NCI-H2196 treated with DMSO at 0.1 percent for 48 hours (cell line): ENCODE measurements at regions not wholly inside any gene's neighbourhood (a gene's known extent, or its start where the extent isn't known, plus 50 kb on each side); places are given as distances from the start of the nearest gene placed in this dataset.

Source experiments
- DNase-seq: peaks from one replicate; lab custom pipeline; 2025; ENCODE audit not compliant: unreplicated experiment; lab: John Stamatoyannopoulos, UW

DNA sequence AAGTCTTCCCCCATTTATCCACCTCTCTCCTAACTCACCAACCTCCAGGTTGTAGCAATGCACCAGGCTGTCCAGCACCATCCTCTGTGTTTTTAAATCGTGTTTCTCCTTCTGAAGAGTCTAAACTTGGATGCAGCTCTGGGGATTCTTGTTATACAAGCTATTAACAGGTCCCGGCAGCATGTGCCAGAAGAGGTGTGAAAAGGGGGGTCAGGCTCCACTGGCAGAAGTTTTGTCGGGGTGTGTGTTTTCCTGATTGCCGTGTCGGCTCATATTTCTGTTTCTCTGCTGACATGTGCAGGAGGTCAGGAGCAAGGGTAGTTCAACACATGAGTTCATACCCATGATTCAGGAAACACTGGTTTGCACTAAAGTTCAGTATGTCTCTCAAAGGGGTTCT is 658.6 kb upstream of the CAMK1G start:
- no peak for DNase-seq

DNA sequence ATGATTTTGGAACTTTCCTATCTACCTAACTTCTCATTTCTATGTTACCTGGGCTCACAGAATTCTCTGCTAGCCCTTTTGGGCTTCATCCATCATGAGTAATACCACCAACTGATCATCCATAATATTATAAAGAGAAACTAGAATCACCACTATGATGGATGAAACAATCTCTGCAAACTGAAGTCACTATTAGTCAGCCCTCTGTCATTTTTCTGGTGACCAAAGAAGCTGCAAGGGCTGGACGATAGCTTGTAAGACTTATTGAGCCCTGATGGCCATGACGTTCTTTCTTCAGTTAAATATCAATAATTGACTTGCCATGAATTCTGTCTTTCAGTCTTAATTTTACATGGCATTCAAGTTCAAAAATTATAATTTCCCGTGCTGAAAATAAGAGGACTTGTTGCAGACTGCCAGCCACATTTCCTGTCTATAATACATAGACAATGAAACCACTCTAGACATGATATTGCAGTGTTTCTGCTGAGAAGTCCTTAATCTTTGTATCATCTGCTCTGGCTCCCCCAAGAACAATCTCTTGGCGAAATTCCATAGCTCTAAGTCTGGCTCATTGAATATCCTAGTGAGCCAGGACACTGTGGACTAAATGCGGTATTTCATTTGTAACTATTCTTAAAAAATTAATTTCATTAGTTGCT is 655.0 kb upstream of the CAMK1G start:
- no peak for DNase-seq

DNA sequence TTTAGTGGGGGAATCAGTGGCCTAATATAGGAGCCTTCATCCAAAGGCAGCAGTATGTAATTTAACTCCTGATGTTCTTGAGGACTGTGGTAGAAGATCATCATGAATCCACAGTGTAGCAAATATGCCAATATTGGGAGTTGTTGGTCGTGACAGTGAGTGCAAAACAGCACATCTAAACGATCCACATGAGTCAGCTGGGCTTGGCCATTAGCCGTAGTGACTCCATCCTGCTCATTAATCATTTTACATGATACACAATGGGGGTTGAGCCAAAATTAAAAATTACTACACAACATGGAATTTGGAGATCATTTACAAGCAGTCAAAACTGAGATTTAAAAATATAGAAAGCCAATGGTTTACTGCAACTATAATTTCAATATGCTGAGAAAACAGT is 653.9 kb upstream of the CAMK1G start:
- DNase-seq: no peak

DNA sequence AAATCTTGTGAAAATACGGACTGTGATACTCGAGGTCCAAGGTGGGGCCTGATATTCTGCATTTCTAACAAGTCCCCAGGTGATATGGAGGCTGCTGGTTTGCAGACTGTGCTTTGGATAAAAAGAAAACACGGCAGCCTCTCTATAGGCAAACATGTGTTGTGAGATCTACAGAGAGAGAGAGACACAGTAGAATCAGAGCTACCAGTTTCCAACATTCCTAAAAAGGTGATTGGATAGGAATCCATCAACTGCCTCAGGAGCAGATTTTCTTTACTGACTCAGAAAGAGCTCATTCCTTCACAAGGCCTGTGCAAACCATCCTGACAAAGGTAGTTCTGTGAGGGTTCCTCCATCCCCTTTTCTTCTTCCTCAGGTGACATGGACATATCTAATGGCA is 651.6 kb upstream of the CAMK1G start:
- no peak for DNase-seq

DNA sequence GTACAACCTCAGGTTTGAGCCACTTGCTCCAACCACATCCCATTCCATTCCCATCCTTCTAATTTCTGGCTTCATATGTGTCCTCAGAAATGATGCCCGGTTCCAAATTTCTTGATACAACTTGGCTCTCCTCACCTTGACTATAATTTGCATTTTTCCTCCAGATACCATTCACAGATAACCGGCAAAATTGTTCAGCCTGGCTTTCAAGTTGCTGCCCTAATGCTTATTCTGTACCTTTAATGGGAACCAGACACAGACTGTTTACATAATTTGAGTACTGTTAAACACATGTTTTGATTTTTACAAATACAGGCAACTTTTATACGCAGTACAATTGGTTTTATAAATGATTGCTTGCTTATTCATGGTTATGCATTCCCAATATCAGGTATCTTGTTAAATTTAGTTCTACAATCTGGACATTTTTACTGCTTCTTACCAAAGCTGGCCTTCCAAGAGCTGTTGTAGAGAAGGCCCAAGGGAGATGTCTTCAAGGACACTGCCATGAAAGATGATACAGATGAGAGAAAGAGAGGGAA is 649.5 kb upstream of the CAMK1G start:
- no peak for DNase-seq

DNA sequence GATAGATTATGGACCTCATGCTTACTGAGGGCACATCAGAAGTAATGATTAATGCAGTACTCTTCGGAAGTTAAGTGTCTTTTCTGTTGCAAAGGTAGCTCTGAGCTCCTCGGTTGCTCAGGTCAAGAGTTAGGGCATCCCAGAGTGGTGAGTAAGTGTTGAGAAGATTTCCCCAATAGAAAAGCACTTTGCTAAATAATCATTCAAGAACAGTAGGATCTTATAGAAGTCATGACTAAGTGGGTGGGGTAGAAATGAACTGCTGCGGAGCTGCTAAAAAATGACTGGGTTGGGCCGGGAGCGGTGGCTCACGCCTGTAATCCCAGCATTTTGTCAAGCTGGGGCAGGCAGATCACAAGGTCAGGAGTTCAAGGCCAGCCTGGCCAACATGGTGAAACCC is 648.6 kb upstream of the CAMK1G start:
- DNase-seq: no peak

DNA sequence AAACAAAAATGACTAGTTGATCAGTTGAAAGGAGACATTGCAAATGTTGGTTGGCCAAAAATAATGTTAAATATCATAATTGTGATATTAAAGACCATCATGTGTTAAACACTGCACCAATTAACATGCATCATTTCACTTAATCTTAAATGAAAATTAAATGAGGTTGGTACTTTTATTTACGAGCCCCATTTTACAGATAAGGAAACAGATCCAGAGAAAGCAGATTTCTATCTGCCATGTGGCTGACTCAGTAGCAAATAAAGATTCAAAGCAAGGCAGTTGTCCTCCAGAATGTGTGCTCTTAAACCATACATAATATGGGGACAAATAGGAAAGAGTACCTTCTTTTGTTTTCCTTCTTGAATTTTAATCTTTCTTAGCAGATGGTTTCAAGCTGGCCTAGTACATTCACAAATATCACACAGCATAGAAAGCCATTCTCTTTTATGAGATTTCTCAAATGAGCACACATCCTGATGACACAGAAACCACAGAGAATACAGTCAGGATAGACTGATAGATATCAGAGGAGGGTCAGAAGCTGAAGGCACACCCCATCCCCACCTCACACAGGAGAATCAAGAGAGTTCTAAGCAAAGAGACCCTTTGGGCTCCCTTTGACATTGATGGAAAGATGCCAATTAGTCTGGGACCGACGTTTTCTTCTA is 647.9 kb upstream of the CAMK1G start:
- DNase-seq: no peak

DNA sequence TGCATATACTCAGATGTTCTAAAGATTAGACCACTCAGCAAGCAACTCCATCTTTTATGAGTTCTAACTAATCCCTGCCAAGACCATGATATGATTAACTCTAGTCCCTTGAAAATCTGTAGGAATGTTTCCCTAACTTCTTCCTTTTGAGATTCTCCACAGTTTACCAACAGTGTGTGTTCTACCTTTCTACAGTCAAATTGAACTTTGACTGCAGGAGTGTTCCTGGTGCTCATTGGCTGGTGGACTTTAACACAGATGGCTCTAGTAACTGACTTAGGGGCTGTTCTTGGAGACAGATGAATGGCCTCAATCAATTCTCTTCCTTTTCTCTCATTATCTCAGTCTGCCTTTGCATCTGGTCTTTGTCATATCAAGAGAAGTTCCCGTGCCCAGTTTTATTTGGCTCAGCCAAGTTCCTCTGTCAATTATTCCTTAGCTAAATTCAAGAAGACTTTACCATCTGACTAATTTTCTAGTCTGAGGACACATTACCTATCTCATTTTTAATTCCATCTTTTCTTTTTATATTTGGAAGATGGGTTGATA is 643.9 kb upstream of the CAMK1G start:
- DNase-seq: no peak

DNA sequence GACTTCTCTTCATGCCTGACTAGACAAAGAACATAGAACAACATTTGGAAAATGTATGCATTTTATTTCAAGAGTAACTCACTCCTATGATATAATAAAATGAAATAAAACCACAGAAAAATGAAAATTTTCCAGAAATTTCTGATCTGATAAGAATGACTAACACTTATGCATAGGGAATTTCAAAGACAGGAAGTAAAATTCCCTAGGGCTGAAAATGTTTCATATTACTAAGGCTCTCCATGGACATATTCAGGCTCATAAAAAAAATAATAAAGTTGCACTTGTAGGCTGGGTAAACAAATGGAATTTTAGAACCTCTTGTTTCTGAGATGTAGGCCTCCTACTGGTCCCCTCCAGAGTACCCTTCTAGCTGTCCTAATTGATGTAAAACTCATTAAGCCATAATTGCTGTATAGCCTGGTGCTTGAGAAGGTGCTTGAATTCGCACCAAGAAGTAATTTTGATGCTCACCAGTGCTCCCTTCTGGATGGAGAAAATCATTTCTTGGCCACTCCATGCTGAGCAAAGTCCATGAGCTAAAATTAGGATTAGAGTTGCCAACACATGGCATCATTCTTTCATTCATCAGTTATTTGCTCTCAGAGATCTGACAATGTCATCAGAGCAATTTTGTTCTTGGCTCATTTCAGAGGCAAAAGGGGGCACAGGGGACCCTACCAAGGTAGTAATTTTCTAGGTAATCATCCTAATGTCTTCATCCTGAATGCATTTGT is 641.0 kb upstream of the CAMK1G start:
- no peak for DNase-seq

DNA sequence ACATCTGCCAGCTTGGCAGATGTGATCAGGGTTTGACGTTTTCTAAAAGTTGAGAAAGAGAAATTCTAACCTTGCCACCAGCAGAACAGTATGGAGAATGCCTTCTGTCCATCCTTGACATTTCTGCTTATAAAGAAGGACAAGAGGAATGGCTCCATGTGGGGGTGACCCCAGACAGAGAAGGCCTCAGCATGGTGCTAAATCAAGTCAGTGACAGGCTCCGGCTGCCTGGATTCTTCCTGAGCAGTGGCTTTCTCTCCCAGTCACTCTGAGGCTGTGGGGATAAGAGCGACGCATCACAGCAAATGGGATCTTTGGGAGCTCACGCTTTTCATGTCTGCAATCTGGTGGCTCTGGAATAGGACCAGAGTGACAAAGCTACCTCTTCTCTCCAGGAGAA is 640.2 kb upstream of the CAMK1G start:
- DNase-seq: no peak

DNA sequence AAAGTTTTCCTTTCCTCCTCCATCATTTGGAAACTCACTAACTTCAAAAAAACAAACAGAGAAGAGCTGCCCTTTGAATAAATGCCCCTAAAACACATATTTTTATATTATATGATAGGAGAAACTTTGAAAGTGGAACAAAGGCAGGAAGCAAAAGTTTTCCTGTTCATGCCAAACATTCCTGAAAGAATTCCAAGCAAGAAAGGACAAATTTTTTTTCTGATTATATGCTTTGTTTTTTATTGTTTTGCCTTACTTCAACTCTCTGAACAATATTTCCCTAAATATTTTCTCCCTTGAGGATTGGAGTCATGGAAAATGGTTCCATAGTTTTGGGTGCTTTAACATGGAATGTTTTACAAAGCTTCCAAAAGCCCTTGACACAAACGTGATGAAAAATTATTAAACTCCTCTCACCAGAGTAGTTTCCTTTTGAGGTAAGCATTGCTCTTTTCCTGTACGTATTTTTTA is 638.5 kb upstream of the CAMK1G start:
- no peak for DNase-seq

DNA sequence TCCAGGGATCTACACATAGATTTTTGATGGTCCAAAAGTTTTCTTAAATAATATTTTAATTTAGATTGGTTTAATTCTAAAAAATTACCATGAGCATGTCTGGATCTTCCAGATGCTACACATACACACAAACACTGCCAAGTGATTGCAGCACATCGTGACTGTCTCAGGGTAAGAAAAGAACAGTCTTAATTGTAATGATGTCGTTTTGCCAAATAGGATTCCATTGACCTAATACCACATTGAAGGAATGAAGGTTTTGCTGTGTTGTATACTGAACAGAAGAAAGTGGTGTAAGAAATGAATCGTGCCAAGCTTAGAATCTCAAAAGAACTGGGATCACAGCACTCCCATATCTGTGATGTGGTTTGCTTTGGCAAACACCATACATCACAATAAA is 633.3 kb upstream of the CAMK1G start:
- DNase-seq: no peak

DNA sequence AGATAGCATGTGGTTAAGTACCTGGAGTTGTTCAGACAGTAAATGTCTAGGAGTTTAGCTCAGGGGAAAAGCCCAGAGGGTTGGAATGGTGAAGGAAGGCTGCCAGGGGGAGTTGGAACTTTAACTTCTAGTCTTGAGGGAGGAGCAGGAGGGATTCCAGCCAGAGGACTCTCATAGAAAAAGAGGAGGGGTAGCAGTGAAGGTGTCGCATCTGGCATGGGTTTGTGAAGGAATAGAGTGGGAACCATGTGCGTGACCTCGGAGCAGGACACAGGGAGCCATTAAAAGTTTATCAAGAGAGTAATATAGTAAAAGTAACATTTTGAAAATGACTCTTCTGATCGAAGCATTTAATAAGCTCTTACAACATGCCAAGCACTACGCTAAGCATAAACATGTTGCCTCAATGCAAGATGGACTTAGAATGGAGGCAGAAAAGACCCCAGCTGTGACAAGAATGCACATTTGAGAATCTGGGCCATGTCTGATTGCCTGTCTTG is 632.4 kb upstream of the CAMK1G start:
- DNase-seq: no peak

DNA sequence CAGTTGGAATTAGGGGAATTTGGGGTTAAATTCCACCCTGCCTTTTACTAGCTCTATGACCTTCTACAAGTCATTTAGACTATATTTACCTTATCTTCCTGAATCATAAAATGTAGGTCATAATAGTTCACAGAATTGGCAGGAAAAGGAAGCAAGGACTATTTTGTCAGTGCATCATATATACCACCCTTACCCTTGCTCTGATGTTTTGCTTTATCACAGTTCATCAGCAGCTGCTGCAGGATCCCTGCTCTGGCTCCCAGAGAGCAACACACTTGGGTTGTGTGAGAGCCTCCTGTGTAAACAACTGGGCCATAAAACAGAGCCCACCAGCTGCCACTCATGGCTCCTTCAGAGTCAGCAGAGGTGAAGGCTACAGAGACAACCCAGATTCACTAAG is 631.6 kb upstream of the CAMK1G start:
- no peak for DNase-seq

DNA sequence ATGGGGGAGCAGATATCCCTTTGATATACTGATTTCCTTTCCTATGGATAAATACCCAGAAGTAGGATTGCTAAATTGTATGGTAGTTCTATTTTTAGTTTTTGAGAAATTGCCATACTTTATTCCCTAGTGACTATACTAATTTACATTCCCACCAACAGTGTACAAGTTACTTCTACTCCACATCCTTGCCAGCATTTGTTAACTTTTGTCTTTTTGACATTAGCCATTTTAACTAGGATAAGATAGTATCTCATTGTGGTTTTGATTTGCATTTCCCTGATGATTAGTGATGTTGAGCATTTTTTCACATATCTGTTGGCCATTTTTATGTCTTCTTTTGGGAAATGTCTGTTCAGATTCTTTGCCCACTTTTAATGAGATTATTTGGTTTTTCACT is 620.6 kb upstream of the CAMK1G start:
- DNase-seq: no peak

DNA sequence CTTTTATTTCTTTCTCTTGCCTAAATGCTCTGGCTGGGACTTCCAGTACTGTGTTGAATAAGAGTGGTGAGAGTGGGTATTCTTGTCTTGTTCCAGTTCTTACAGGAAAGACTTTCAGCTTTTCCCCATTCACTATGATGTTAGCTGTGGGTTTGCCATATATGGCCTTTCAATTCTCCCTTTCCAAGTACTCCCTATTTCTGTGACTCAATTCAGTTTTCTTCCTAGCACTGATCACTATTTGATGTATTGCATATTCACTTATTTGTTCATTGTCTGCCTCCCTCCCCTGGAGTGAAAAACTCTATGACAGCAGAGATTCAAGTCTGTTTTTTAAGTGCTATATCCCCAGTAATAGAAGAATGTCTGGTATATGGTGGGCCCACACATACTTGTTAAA is 618.2 kb upstream of the CAMK1G start:
- no peak for DNase-seq

DNA sequence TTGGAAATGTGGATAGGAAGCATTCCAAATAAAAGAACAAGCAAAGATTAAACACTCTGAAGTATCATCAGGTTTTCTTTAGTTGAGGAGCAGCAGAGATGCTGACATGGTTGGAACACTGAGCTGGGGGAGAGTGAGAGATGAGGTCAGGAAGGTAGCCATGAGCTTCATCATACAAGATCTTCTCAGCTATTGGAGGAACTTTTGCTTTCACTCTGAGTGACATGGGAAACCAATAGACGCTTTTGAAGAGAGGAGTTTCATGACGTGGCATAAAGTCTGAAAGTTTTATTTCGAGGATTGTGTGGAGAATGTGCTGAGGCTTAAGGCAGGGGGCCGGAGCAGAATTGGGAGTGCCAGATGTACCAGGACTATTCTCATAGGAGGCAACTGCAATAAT is 616.2 kb upstream of the CAMK1G start:
- no peak for DNase-seq

DNA sequence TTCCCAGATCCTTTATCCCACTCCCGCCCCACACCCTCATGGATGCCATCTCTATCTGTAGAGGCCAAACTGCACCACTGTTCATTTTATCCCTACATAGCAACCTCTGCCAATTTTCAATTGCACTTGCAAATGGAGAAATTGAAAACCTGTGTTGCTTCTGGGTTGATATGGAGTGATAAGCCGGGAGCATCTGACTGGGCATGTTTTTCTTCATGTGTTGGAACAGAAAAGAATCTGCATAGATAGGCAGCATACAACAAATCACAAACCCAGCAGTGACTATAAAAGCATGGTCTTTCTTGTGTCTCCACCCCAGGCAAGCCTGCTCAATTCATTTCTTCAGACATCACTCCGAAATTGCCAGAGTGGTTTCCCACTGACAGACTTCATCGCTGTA is 608.8 kb upstream of the CAMK1G start:
- DNase-seq: no peak

DNA sequence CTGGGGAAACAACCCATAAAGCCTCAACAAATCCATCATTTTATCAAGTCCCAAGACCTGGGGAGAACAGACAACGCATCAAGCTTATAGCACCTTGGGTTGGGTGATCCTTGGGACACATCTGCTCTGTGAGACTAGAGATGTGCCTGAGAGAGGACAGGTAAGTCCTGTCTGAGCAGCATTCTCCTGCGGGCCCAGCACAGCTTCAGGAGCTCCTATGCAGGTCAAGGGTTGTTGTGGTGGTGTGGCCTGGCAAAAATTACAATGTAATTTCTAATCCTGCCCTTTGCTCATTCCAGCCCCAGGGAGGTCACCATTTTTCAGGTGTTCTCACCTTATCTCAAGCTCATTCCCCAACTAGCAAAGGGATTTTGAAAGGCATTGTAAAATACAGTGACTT is 608.1 kb upstream of the CAMK1G start:
- no peak for DNase-seq

DNA sequence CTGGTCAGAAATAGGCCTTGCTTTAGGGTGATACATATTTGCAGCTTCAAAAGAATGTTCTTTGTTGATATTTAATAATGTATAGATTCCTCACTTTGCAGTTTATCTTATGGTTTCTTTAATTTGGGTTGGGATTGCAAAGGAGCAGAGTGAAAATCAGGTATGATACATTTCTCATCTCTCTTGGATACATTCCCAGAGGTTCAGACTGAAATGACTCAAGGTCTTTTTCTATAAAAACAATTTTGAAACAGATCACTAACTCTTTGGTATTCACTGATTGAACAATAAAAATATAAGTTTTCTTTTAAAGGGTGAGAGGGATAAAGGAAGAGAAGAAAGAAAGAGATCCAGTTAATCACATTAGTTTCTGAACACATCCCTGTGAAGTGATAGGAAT is 606.5 kb upstream of the CAMK1G start:
- DNase-seq: no peak

DNA sequence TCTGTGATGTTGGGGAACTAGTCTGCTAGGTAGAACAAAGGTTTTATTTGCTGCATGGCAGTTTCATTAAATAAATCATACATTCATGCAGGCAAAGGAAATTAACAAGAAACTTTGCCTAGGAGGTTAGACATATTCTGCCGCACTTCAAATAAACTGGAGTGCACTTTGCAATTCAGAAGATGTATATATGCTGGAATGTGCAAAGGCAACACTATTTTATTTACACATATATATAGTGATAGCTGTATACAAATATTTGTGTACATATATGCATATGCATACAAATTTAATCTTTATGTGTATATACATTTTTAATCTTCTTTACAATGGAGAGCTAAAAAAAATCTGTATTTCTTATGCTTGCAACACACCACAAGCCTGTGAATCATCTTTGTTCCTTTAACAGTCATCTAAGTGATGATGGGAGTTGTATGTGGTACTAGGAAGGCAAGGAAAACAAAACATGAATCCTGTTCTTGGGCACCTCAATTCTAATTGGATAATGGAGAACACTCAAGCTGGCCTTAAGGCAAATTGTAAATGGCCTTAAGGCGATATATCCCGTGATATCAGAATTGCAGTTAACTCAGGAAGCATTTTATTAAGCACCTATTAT is 605.8 kb upstream of the CAMK1G start:
- DNase-seq: no peak
